NCI-H146 treated with DMSO at 0.1 percent for 48 hours (cell line): ENCODE measurements at regions not wholly inside any gene's neighbourhood (a gene's known extent, or its start where the extent isn't known, plus 50 kb on each side); places are given as distances from the start of the nearest gene placed in this dataset.

Experiments
- DNase-seq: peaks from one replicate; lab custom pipeline; 2025; ENCODE audit not compliant: unreplicated experiment; lab: John Stamatoyannopoulos, UW

GRCh38 chr14:76551906-76552305, 176.0 kb downstream of the ESRRB start:
- no peak for DNase-seq

- DNase-seq: no peak
These were observed 188.8 kb downstream of the ESRRB start for GRCh38 chr14:76564471-76565422.

- no peak for DNase-seq
These were observed 190.5 kb downstream of the ESRRB start for GRCh38 chr14:76566439-76566838.

- no peak for DNase-seq
These were observed 186.7 kb upstream of the VASH1 start for GRCh38 chr14:76574416-76575095.

- DNase-seq: no peak
These were observed 186.2 kb upstream of the VASH1 start for GRCh38 chr14:76575108-76575507.

- DNase-seq: no peak
These were observed 185.1 kb upstream of the VASH1 start for GRCh38 chr14:76576047-76576741.

GRCh38 chr14:76577090-76577489, 184.2 kb upstream of the VASH1 start:
- DNase-seq: no peak

GRCh38 chr14:76577837-76578236, 183.4 kb upstream of the VASH1 start:
- no peak for DNase-seq

GRCh38 chr14:76580399-76580798, 180.9 kb upstream of the VASH1 start:
- no peak for DNase-seq

GRCh38 chr14:76580967-76581366, 180.3 kb upstream of the VASH1 start:
- DNase-seq: no peak

GRCh38 chr14:76581592-76581991, 179.7 kb upstream of the VASH1 start:
- DNase-seq: no peak

- no peak for DNase-seq
These were observed 178.8 kb upstream of the VASH1 start for GRCh38 chr14:76582447-76582846.

GRCh38 chr14:76583174-76583573, 178.1 kb upstream of the VASH1 start:
- no peak for DNase-seq

- no peak for DNase-seq
These were observed 177.5 kb upstream of the VASH1 start for GRCh38 chr14:76583805-76584204.

GRCh38 chr14:76584271-76584702, 177.0 kb upstream of the VASH1 start:
- no peak for DNase-seq

- DNase-seq: no peak
These were observed 175.7 kb upstream of the VASH1 start for GRCh38 chr14:76585616-76586015.

GRCh38 chr14:76589246-76589645, 172.0 kb upstream of the VASH1 start:
- DNase-seq: no peak

GRCh38 chr14:76591266-76591665, 170.0 kb upstream of the VASH1 start:
- no peak for DNase-seq

- DNase-seq: no peak
These were observed 166.0 kb upstream of the VASH1 start for GRCh38 chr14:76595266-76595665.

GRCh38 chr14:76597387-76597786, 163.9 kb upstream of the VASH1 start:
- no peak for DNase-seq

- no peak for DNase-seq
These were observed 162.1 kb upstream of the VASH1 start for GRCh38 chr14:76599141-76599540.
